ENCODE measurements at regions not wholly inside any gene's neighbourhood (a gene's known extent, or its start where the extent isn't known, plus 50 kb on each side); places are given as distances from the start of the nearest gene placed in this dataset.

DNA sequence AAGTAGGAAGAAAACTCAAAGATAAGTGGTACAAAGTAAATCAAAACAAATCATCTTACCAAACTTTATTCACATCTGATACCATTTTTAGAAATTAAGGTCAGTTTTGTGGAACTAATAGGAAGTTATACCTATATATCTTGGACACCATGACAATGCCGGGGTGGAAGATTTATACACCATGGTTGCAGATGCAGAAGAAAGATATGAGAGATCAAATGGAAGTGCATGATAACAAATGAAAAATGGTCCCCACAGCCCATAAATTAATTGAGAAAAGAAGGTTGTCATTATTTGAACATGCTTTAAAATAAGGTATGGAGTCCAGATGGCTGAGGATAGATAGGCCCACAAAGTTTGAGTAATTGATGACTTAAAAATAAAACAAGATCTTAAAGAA lies 276.8 kb downstream of the TSHZ3 start:
- H3K4me1 ChIP-seq, result peaks cover 16% of the 10 kb centered on the region
- no peaks in the 10 kb centered on the region for H3K27me3 ChIP-seq
- no peaks in the 10 kb centered on the region for H4K20me1 ChIP-seq (ENCODE audit: low read depth)
- H3K9ac ChIP-seq, result no peak overlapping the region
- no peak overlapping the region for H2AFZ ChIP-seq (replicated peaks)
- H3K9me3 Mint-ChIP-seq, result no peaks in the 10 kb centered on the region
- H3K4me2 ChIP-seq, result no peak overlapping the region
- peaks cover 46% of the 10 kb centered on the region for H3K4me1 Mint-ChIP-seq
- H3K27me3 Mint-ChIP-seq (ENCODE audit: insufficient read depth, low read depth), result peaks cover 8% of the 10 kb centered on the region
- no peaks in the 10 kb centered on the region for H3K36me3 ChIP-seq
- TF ChIP-seq, protein P1, sequence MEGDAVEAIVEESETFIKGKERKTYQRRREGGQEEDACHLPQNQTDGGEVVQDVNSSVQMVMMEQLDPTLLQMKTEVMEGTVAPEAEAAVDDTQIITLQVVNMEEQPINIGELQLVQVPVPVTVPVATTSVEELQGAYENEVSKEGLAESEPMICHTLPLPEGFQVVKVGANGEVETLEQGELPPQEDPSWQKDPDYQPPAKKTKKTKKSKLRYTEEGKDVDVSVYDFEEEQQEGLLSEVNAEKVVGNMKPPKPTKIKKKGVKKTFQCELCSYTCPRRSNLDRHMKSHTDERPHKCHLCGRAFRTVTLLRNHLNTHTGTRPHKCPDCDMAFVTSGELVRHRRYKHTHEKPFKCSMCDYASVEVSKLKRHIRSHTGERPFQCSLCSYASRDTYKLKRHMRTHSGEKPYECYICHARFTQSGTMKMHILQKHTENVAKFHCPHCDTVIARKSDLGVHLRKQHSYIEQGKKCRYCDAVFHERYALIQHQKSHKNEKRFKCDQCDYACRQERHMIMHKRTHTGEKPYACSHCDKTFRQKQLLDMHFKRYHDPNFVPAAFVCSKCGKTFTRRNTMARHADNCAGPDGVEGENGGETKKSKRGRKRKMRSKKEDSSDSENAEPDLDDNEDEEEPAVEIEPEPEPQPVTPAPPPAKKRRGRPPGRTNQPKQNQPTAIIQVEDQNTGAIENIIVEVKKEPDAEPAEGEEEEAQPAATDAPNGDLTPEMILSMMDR (IDR thresholded peaks at IDR 0.05), result no peak
- TF ChIP-seq EZH2phosphoT487 (IDR thresholded peaks at IDR 0.05) (no peak), EZH2 (IDR thresholded peaks at IDR 0.05) (no peak)
- no peaks in the 10 kb centered on the region for H3K9me3 ChIP-seq (ENCODE audit: low read depth)
- H3K27ac Mint-ChIP-seq, result no peak overlapping the region
- DNase-seq (ENCODE audit: low spot score), result no peak
- H3K4me3 ChIP-seq, result no peak overlapping the region
- H3K27ac ChIP-seq, result no peak overlapping the region
- H3F3A ChIP-seq (ENCODE audit: low read depth), result no peaks in the 10 kb centered on the region
- H3K36me3 Mint-ChIP-seq, result no peaks in the 10 kb centered on the region
- H3K4me3 Mint-ChIP-seq, result no peak overlapping the region
- no peaks in the 10 kb centered on the region for H3K79me2 ChIP-seq (ENCODE audit: low read depth)

DNA sequence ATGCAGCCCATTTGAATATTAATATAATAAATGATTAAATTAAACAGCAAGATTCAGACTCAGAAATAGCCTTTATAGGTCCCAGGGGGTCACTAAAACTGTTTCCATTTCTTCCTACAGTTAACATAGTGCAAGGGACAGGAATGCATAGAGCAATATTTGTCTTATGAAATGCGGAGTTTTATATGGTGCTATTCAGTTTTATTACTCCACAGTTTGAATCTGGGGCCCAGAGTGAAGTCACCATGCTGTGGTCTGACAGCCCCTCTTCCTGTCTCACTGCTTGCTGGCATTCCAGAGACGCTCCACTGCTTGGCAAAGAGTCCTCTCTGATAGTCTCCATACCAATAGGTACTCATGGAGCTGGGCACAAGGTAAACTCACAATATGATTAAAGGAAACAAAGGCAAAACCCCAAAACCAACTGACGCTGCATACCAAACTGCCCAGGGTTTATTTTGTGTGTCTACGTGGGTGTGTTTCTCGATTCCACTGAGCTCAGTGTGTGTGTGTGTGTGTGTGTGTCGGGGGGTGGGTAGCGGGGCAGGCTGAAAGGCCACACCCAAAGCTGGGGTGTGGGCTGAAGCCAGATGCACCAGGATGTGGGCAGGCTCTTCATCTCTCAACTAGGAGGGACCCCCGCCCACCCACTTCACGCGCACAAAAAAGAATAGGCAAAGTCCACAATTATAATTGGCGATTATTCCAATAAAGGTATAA lies 277.9 kb downstream of the TSHZ3 start:
- no peak overlapping the region for H3K27ac ChIP-seq
- H2AFZ ChIP-seq (replicated peaks), result no peak overlapping the region
- no peaks in the 10 kb centered on the region for H3K27me3 ChIP-seq
- H3K4me2 ChIP-seq, result no peak overlapping the region
- Mint-ChIP-seq H3K4me3 (no peak overlapping the region), H3K27me3 (ENCODE audit: insufficient read depth, low read depth) (peaks cover 8% of the 10 kb centered on the region), H3K27ac (no peak overlapping the region), H3K4me1 (peaks cover 53% of the 10 kb centered on the region), H3K36me3 (no peaks in the 10 kb centered on the region), H3K9me3 (no peaks in the 10 kb centered on the region)
- H3F3A ChIP-seq (ENCODE audit: low read depth), result no peaks in the 10 kb centered on the region
- no peak overlapping the region for H3K9ac ChIP-seq
- no peaks in the 10 kb centered on the region for H3K79me2 ChIP-seq (ENCODE audit: low read depth)
- H3K4me1 ChIP-seq, result peaks cover 16% of the 10 kb centered on the region
- TF ChIP-seq EZH2phosphoT487 (IDR thresholded peaks at IDR 0.05), result no peak
- TF ChIP-seq EZH2 (IDR thresholded peaks at IDR 0.05), result no peak
- TF ChIP-seq, protein P1 (IDR thresholded peaks at IDR 0.05), result no peak
- H3K36me3 ChIP-seq, result no peaks in the 10 kb centered on the region
- no peak for DNase-seq (ENCODE audit: low spot score)
- H4K20me1 ChIP-seq (ENCODE audit: low read depth), result no peaks in the 10 kb centered on the region
- no peak overlapping the region for H3K4me3 ChIP-seq
- H3K9me3 ChIP-seq (ENCODE audit: low read depth), result no peaks in the 10 kb centered on the region

DNA sequence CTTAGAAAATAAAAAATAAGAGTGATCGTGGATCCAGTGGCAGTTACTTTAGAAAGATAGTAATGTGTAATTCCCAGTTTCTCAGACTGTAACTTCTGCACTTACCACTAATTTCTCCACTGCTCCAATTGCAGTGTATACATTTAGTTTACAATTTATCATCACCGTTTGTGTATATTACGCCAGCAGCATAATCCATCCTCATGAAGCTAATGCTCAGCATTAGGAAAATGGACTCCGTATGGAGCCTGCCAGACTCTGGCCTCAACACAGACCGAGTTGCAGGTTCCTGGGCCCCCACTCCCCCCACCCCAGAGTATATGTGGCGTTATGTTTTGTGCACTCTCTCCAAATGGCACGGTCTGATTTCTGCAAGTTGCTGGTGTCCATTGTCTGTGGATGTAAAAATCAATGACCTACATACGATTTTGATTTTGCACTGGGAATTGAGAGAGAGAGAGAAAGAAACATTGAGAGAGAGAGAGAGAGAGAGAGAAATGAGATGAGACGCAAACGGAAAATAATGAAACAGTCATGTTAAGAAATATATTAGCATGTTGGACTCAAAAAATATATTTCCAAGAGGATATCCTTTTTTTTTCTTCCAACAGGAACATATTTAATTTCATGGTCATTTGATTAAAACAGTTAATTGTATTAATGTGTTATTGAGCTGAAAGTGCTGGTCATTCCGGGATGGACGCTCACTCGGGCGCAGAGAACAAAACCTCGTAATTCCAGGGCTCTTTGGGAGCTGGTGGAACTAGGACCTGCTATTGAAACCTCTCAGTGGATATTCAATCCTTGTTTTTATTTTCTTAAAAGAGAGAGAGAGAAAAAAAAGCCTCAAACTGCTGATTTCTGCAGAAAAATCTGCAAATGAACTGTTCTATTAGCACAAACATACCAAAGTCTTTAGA lies 278.8 kb downstream of the TSHZ3 start:
- no peaks in the 10 kb centered on the region for H4K20me1 ChIP-seq (ENCODE audit: low read depth)
- H3K4me1 ChIP-seq, result peaks cover 16% of the 10 kb centered on the region
- H3K4me3 ChIP-seq, result no peak overlapping the region
- H3K27ac ChIP-seq, result no peak overlapping the region
- no peaks in the 10 kb centered on the region for H3K36me3 ChIP-seq
- H3K27me3 ChIP-seq, result no peaks in the 10 kb centered on the region
- Mint-ChIP-seq H3K36me3 (no peaks in the 10 kb centered on the region), H3K27me3 (ENCODE audit: insufficient read depth, low read depth) (peaks cover 8% of the 10 kb centered on the region), H3K4me1 (peaks cover 46% of the 10 kb centered on the region), H3K9me3 (no peaks in the 10 kb centered on the region), H3K27ac (no peak overlapping the region), H3K4me3 (no peak overlapping the region)
- no peak overlapping the region for H2AFZ ChIP-seq (replicated peaks)
- DNase-seq (ENCODE audit: low spot score), result no peak
- H3K9ac ChIP-seq, result no peak overlapping the region
- TF ChIP-seq, protein P1 (IDR thresholded peaks at IDR 0.05), result no peak
- TF ChIP-seq EZH2phosphoT487 (IDR thresholded peaks at IDR 0.05) (no peak), EZH2 (IDR thresholded peaks at IDR 0.05) (no peak)
- no peaks in the 10 kb centered on the region for H3F3A ChIP-seq (ENCODE audit: low read depth)
- no peak overlapping the region for H3K4me2 ChIP-seq
- H3K9me3 ChIP-seq (ENCODE audit: low read depth), result no peaks in the 10 kb centered on the region
- no peaks in the 10 kb centered on the region for H3K79me2 ChIP-seq (ENCODE audit: low read depth)

Measured in neural progenitor cell (in vitro differentiated cells).